Activated CD4-positive, CD25-positive, alpha-beta regulatory T cell (primary cell): ENCODE measurements at regions not wholly inside any gene's neighbourhood (a gene's known extent, or its start where the extent isn't known, plus 50 kb on each side); places are given as distances from the start of the nearest gene placed in this dataset.

Experiments used
- DNase-seq, 4 experiments: peaks; one replicate each; lab custom pipeline; 2025; lab: John Stamatoyannopoulos, UW

DNA sequence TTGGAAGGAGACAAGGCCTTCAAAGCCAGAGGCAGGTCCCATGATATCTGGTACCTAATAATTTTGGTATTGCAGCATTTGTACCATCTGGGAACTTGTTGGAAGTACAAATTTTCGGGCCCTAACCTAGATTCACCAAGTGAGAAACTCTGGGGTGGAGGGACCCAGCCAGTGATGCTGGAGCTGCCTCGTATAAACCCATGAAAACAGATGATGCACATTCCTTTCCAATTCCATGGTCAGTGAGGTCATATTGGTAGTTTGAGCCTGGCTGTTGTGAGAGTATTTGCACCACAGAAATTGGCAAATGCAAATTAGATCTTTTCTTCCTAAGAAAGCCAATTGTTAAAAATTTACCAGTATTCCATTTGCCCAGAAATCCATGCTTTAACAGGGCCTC is 269.6 kb upstream of the PLXNA2 start:
- DNase-seq = no peak

- no peak for DNase-seq
These were observed 270.9 kb upstream of the PLXNA2 start for GRCh38 chr1:208515129-208515528.

DNA sequence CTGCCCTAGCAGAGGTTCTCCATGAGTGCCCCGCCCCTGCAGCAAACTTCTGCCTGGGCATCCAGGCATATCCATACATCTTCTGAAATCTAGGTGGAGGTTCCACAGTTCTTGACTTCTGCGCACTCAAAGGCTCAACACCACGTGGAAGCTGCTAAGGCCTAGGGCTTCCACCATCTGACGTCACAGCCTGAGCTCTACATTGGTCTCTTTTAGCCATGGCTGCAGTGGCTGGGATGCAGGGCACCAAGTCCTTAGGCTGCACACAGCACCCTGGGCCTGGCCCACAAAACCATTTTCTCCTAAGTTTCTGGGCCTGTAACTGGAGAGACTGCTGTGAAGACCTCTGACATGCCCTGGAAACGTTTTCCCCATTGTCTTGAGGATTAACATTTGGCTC is 272.6 kb upstream of the PLXNA2 start:
- no peak for DNase-seq

- DNase-seq = no peak
These were observed 276.4 kb upstream of the PLXNA2 start for GRCh38 chr1:208520438-208521099.

GRCh38 chr1:208521534-208521933 is 277.4 kb upstream of the PLXNA2 start:
- no peak for DNase-seq

- DNase-seq = no peak
These were observed 278.8 kb upstream of the PLXNA2 start for GRCh38 chr1:208523007-208523406.

- no peak for DNase-seq
These were observed 280.2 kb upstream of the PLXNA2 start for GRCh38 chr1:208524376-208524775.

DNA sequence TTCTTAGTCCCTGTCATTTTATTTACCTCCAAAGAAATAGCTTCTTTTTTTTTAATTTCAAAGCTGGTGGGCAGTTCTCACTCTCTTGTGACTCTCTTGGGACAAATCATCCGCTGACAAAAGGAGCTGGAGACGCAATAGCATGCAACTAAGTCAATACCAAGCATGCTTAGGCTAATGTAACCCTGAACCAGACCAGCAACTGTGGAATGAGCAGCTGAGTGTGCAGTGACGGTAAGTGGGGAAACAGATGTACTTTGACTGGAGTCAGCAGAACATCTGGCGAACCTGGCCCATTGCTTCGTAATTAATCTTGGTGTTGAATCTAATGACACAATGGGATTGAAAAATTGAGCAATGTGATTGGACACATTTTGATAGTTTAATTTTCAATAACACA is 280.7 kb upstream of the PLXNA2 start:
- no peak for DNase-seq

DNA sequence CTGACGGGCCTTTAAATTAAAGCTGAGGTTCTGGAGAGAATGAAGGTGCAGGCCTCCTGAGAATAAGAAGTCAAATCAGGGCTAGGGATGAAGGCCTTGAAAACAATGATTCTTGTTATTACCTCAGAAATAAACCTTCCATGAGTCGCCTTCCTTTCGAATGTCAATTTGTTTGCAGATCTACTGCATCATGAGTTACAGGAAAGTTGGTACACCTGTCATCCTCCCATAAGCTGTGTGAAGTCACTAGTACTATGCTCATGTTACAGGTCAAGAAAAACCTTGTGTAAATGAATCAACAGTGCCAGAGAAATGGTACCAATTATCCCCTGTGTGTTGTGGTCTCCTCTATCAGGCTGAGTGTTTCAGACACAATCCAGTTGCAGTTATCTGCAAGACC is 281.2 kb upstream of the PLXNA2 start:
- no peak for DNase-seq

- DNase-seq = no peak
These were observed 282.5 kb upstream of the PLXNA2 start for GRCh38 chr1:208526613-208527125.

DNA sequence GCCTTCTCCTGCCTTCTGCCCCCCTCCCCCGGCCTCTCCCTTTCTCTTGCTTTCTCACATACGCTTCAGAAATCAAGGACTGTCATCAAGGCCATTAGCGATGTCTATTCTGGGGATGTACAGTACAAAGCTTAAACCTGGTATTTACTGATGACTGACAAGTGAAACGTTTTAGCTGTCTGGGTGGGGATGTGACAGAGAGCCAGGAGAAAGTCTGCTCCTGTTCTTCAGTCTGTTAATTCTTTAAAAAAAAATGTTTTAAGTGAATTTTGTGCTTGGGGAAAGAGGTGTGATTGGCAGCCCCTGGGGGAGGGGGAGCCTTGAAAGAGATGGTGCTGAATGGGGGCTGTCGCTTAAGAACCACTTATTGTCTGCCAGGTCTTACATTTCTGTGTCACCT is 283.0 kb upstream of the PLXNA2 start:
- DNase-seq = no peak

DNA sequence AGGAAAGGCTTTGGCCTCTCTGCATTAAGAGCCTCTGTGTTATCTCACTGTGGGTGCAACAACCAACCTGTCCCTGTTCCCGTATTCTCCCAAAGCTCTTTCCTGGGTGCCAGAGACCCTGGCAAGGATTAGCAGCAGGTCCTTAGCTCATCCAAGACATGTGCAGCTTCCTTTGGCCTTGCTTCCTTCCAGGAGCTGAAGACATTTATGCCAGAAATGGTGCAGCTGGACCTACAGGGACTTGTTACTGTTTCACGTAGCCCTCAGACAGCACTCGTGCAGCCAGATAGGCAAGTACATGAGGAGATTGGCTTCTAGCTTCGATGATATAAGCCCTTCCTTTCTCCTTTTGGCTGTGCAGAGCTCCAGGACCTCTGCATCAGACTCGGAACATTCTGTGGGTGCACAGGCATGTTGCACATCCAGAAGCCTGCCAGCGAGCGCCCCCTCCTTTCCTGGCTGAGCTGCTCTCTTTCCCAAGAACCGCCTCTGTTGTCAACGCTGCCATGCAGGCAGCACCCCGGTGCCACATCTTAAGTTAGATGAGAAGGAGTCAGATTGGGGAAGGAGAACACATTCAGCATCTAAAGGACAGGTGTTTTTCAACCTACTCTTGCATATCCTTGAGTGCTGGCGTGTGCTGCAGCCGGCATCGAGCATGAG is 284.5 kb upstream of the PLXNA2 start:
- DNase-seq = no peak

DNA sequence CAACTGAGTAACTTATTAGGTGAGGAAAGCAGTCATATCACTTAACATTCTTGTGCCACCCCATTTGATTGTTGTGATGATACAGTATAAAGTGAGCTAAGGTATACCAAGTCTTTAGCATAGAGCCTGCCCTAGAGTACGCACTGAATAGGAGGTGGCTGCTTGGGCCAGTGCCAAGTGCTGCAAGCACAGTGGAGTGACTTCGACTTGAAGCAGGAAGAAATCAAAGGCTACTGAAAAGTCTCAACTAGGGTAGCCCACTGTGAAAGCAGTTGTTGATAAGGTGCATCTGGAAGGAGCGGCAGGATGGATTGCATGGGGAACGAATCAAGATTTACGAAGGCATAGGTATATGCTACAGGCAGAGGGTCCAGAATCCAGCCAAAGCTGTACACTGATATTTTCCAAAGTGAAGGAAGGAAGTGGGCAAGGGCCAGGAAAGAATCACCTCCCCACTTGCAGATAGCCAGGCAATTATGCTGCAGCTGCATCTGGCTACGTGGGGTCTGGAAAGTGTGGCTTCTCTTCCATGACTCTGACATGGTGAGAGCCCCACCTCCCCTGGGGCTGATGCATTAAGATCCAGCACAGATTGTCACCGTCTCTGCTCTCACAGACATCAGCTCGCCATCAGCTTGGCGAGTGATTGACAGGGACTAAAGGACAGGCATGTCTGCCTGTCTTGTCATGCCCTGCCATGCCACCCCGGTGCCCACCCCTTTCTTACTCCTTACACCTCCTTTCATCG is 287.0 kb upstream of the PLXNA2 start:
- no peak for DNase-seq

DNA sequence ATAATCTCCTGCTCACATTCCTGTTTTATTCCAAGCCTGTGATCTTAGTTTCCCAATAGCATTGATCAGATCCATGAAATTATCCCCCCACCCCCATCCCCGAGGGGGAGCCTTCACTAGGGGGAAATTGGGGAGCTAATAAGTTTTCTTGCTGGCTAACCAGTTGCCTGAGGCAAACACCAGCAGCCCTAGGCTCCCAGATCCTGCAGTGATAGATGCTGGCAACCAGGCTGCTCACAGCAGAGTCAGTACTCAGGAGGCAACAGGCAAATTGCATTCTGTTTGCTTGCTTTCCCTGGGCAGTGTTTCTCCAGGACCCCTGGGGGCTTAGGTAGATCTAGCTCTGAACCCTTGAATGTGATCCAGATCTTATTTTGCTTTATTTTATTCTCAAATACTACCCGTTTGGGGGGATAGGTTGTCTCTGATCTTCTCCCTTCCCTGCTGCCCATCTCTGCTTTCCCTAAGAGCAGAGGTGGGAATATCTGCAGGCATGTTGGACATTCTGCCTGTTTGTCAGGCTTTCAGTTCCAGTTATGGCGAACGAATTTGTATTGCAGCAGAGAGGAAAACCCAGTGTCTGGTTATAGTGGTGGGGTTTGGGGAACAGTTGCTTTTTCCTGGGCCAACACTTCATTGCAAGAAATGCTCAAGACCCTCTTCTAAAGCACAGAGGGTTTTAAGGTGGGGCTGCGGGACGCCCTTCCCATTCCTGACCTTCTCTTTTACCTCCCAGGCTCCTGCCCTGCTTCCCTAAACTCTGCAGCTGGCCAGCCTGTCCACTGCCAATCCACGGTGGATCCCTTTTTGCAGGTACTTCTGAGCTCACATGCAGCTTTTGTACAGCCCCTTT is 289.8 kb upstream of the PLXNA2 start:
- no peak for DNase-seq

- DNase-seq = no peak
These were observed 290.4 kb upstream of the PLXNA2 start for GRCh38 chr1:208534599-208534897.

- DNase-seq = no peak
These were observed 290.8 kb upstream of the PLXNA2 start for GRCh38 chr1:208534979-208535378.

DNA sequence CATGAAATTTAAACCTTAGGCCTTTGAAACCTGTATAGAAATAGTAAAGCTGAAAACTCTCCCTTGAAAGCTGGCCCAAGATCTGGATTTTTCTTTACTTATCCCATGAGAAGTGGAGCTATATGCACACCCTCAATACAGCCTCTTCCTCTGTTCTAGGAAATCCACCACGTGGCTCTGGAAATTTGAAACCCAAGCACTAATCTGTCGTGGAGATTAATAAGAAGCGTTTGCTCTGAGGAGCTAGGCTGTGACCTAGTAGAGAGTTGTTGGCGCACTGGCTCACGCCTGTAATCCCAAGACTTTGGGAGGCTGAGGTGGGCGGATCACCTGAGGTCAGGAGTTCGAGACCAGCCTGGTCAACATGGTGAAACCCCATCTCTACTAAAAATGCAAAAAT is 291.3 kb upstream of the PLXNA2 start:
- DNase-seq = no peak

DNA sequence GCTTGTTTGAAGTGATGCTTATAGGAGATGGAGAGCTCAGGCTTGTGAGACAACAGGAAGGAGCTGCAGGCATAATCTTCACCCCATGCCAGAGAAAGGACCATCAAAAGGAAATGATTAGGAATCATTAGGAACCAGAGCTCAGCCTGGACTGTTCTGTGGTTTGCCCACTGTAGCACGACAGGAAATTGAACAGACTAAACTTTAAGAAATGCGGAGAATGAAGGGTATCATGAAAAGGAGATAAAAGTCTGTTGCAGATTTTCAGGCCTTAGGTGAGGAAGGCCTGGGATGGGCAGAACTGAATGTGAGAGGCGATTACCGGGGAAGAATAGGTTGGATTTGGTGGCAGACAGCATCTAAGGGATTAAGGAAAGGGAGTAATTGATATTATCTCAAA is 292.0 kb upstream of the PLXNA2 start:
- DNase-seq = no peak

GRCh38 chr1:208537198-208537597 is 293.0 kb upstream of the PLXNA2 start:
- no peak for DNase-seq

GRCh38 chr1:208538078-208538477 is 293.9 kb upstream of the PLXNA2 start:
- no peak for DNase-seq

DNA sequence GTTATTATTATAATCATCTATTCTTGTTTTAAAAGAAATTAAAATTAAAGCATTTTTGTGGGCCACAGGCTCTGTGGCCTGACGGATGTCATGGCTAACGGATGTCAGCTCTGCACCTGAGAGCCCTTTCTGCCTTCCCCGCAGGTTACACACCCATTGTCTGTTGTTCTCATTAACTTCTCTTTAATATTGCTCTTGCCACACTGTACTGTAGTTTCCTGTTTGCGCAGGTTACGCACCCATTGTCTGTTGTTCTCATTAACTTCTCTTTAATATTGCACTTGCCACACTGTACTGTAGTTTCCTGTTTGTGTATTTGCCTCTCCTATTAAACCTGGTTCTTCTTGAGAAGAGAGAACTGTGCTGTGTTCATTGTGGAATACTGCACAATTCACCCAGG is 294.4 kb upstream of the PLXNA2 start:
- no peak for DNase-seq

DNA sequence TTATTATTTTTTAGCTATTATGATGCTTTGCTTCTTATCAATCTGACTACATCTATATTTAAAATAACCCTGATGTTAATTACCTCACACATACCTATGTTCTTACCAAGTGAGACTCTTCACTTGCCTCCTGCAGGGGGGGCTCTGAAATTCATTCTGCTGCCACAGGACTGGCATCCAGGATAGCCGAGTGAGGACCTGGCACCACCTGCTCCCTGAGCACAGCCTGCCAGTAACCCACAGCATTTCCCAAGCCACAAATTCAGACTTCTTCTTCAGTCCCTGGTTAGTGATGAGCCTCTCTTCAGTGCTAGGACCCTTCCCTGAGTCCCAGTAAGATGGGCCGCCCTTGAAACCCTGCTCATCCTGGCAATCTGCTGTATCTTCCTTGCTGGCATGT is 296.5 kb upstream of the PLXNA2 start:
- no peak for DNase-seq
